ENCODE measurements at regions not wholly inside any gene's neighbourhood (a gene's known extent, or its start where the extent isn't known, plus 50 kb on each side); places are given as distances from the start of the nearest gene placed in this dataset.

- DNase-seq, result no peak
Observed at GRCh38 chr4:108567831-108568230, 52.5 kb upstream of the RPL34 start.

- DNase-seq, result no peak
Observed at GRCh38 chr4:108561116-108561515, 59.3 kb upstream of the RPL34 start.

- DNase-seq, result no peak
Observed at GRCh38 chr4:108560616-108561015, 59.8 kb upstream of the RPL34 start.

DNA sequence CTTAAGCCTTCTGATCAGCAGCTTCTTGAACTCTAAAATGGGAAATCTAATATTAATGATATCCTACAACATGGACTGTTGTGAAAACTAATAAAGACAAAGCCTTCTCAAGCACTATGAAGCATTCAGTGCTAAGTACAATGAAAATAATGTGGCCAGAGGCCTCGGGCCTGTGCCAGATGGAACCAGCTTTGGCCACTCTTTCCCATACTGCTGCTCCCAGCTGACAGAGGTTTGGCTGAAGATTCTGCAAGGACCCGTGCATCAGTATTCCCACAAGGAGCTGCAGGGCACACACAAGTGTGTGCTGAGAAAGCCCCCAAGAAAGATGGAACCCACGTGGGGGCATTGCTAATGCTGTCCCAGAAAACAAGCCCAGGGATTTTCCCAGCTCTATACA lies 60.5 kb upstream of the RPL34 start:
- no peak for DNase-seq

DNA sequence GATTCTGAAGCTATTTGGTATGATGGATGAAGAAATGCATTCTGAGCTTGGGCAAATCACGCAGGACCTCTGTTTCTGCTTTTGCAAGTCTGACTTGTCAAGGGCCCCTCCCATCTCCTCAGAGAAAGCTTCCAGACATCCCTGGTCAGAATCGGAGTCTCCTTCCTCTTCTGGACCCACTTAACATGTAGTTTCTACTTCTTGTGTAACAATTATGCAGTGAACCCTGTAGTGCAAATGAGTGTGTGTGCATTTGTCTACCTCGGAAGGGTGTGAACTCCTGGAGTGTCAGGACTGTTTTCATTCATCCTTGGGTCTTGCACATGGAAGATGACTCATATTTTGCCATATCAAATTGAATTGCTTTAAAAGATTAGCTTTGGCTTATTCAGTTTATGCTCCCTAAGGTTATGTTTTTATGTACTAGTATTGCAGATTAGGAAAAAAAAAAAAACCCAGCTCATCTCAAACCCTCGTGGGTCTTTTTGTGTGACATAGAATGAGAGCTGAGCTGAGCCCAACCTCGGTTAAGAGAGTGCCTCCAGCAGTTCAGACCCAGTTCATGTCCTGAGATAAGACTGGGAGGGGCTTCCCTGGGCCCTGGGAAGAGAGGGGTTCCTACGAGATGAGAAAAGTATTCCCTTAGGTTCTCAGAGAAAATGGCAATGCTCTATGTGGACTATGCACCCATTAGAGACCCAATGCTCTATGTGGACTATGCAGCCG lies 61.1 kb upstream of the RPL34 start:
- DNase-seq, result no peak

- DNase-seq, result no peak
Observed at GRCh38 chr4:108556588-108557200, 63.7 kb upstream of the RPL34 start.

DNA sequence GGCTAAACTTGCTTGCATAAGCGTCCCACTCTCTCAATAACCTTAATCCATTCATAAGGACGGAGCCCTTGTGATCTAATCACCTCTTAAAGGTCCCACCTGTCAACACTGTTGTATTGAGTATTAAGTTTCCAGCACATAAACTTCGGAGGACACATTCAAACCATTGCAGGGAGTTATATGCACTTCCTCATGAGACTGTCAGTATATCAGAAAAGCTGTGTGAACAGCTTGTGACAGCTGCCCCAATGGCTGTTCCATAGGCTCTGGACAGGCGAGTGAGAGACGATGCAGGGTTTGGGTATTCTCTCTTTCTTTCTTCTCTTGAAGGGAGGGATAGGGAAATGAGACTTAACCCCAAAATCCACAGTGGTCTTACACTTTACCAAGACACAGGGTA lies 64.2 kb upstream of the RPL34 start:
- DNase-seq, result no peak

DNA sequence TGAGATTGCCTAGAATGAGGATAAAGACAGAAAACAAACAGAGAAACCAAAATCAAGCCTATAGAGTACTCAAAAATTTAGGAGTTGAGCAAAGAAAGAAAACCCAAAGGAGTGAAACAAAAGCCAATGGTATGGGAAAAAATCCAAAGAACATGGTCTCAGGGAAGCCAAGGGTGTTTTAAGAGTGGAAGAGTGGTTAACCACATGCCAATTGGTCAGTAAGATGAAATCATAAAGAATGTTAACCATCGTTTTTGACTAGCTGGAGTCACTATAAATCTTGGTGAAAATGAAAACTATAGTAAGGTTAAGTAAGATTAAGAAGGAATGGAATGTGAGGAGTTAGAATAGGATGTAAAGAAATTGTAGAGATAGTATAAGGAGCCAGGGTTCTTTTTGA lies 64.7 kb upstream of the RPL34 start:
- no peak for DNase-seq

DNA sequence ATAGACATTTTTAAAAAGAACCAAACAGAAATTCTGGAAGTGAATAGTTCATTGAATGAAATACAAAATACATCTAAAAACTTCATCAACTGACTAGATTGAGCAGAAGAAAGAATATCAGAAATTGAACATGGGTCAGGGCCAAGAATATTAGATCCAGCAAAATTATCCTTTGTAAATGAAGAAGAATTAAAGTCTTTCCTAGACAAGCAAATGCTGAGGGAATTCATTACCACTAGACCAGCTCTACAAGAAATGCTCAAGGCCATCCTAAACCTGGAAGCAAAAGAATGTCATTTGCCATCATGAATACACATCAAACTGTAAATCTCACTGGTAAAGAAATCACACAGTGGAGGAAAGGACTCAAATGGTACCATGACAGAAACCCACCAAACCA lies 72.7 kb upstream of the RPL34 start:
- DNase-seq, result no peak

GRCh38 chr4:108546728-108547127 lies 73.6 kb upstream of the RPL34 start:
- no peak for DNase-seq

GRCh38 chr4:108544481-108544880 lies 75.9 kb upstream of the RPL34 start:
- DNase-seq, result no peak

DNA sequence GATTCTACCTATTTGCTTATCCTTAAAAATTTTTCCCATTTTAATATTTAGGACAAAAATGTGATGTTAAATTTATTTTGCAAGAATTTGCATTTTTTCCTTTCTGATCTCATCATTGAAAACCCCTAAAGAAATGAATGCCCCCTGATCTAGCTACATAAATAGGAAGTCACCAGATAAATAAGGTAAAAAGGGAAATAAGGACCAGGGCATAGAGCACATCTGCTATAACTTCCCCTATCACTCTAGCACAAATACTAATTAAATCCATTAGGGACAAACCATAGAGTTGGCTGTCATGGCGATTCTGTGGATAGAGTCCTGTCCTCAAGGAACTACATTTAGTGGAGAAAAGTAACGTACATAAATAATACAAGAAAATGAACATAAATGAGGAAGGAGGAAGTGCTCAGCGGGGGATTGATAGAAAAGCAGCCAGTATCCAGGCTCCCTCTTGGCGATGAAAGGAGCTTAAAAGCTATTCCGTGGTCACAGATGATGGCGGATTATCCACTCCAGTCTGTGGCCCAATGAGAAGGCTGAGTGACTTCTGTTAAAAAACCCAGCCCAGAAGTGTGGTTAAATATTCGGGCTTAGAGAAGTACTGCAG lies 76.9 kb upstream of the RPL34 start:
- no peak for DNase-seq

GRCh38 chr4:108540536-108540935 lies 79.8 kb upstream of the RPL34 start:
- DNase-seq, result no peak

DNA sequence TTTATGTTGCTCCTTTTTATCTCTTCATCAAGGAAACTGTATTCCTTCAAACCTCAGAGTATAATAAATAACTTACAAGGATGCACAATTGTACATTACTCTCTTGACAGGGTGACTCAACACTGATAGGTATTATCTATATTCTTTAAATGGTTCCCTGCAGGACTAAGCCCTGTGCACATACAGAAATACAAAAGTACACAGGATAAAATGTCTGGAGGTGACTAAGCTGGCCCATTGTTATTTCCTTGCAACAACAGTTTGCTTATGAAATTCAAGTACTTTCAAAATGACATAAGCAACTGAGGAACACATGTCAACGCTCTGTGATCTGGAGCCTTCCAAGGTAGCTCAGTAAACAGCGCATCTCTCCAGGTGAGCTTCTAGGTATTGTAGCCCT lies 83.8 kb upstream of the RPL34 start:
- no peak for DNase-seq

DNA sequence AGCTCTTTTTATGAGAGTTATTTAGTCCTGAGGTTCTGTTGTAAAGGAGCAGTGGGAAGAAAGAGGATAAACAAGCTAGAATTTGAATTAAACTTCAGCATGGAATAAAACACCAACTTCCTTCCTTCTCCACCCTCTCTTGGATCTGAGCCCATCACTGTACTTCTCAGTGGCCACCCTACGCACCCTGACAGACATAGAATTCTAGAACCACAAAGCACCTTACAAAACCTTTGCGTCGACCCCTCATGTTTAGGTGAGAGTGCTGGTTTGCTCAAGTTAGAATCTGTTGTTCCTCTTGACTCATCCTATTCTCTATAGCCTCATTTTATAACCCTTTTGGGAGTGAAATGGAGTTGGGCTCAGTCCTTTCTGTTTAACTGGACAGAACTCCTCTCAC lies 84.6 kb upstream of the RPL34 start:
- no peak for DNase-seq

DNA sequence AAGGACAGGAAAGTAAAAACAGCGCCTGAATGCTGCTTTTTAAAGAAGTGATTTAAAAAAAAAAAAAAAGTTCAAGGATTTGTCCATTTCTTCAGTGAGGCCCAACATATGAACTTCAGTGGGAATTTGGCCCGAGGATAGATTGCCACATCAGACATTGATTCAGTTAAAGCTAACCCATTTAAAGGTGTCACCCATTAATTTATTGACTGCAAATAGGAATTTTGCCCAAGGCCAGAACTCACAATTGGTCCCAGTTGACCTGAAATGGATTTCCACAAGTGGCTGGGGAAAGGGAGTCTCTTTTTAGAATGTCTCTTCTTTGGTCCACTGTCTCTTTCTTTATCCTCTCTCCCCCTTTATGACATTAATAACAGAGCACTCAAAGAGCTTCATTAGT lies 86.5 kb upstream of the RPL34 start:
- no peak for DNase-seq

DNA sequence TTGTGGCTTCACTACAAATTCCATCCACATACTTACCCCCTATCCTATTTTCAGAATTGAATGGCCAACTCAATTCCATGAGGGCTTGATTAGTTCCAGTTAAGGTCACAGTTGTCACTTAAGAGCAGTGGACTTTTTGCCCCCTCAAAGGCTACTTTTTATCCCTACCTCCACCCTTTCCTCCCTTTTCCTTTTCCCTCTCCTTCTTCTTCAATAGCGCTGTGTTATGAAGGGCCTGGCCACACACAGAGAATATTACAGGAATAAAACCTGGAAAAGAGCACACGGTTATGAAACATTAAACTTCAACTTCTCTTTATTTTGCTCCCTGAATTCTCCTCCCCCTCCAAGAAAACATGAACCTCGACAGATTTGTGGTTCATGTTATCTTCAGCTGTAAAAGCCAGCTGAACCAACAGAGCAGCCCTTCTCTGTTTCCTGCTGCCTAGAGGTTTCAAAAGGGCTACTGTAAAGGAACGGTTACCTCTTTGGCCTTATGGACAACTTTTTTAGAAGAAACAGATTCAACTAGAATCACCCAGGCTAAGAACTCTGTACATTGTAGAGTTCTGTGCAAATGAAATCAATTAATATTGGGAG lies 87.0 kb upstream of the RPL34 start:
- no peak for DNase-seq

DNA sequence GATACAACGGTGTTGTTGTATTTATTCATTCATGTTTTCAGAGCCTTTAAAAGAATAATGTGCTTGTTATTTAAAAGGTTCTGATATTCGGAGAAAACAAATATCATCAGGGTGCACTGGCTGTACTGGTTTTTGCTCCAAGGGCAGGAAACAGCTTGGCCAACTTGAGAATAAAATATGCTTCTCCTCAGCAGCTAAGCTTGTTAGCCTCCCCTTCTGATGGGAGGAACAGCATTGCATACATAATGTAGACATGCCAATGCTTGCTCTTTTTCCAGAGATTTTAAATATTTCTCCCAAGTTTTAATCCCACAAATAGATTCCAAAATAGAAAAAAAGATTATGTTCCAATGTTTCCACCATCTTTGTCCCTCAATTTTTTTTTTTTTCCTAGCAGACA lies 87.6 kb upstream of the RPL34 start:
- no peak for DNase-seq

- no peak for DNase-seq
Observed at GRCh38 chr4:108532187-108532586, 88.2 kb upstream of the RPL34 start.

DNA sequence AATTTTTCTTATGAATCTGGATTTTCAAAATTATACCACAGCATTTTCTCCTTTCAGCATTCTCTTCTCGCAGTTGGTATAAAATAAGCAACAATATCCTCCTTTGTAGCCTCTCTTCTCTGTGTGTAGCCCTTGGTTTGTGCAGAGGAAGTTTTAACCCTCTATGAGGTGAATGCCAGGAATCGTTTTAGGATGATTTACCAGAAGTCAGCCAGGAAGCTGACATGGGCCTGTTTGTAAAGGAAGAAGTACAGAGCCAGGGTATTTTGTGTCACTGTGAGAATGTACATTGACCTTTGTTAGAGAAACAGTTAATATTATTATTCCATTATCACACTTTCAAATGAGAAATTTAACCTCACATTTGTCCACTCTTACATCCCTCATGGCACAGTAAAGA lies 88.9 kb upstream of the RPL34 start:
- no peak for DNase-seq

GRCh38 chr4:108529984-108530905 lies 90.1 kb upstream of the RPL34 start:
- no peak for DNase-seq

DNA sequence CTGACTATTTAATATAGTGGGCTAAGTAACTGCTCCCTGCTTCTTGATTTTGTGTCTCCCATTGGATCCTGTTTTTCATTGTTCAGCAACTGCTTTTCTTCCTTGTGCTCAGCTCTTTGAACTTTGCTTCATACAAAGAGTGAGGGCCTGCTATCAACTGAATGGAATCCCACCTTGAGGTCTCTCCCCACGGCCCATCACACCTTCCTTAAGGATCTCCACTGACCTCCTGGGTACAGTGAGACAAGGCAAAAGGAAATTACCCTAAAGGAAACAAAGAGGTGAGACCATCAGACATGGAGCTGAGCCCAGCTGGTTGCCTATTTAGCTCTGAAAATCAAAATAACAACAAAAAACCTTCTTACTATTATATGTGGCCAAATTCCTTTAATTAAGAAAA lies 91.3 kb upstream of the RPL34 start:
- DNase-seq, result no peak

DNA sequence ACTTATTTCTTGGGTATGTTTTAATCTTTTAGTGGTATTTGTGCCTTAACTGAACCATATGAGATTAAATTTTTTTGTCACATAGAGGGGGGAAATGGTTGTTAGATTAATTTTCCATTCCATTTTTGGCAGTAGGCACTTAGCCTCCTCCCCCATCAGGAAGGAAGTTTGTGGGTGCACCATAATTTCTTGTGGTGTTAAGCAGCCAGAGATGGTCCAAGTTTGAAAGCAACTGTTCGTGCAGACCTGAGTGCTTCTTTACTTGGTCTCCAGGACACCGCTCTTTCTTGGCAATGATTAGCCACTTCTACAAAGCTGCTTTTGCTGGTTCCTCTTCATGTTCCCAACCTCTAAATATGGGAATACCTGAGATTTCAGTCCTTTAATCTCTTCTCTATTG lies 92.7 kb upstream of the RPL34 start:
- no peak for DNase-seq
